ENCODE measurements at regions not wholly inside any gene's neighbourhood (a gene's known extent, or its start where the extent isn't known, plus 50 kb on each side); places are given as distances from the start of the nearest gene placed in this dataset.

GRCh38 chr20:6629564-6629963 is 137.9 kb upstream of the BMP2 start:
- intact Hi-C loops (cut with micrococcal nuclease; ENCODE audit: unreplicated experiment) (no loop called here), in situ Hi-C loops (cut with MboI) (no loop called here)
- no peaks in the 10 kb centered on the region for H3K4me1 ChIP-seq (ENCODE audit: control insufficient read depth, insufficient read depth, low read length)
- TF ChIP-seq FOXK2 (IDR thresholded peaks at IDR 0.05): no peak
- no peak for TF ChIP-seq TAF1 (IDR thresholded peaks at IDR 0.05; ENCODE audit: borderline replicate concordance, low read depth, low read length)
- TF ChIP-seq CHD1 (IDR thresholded peaks at IDR 0.05; ENCODE audit: low read depth, low read length): no peak
- no peak for TF ChIP-seq ZNF274 (IDR thresholded peaks at IDR 0.05; ENCODE audit: insufficient read depth, insufficient read length)
- TF ChIP-seq CHD2 (IDR thresholded peaks at IDR 0.05; ENCODE audit: borderline replicate concordance, low read depth, low read length): no peak
- no peak for TF ChIP-seq TARDBP (IDR thresholded peaks at IDR 0.05; ENCODE audit: borderline replicate concordance)
- TF ChIP-seq GATAD2B (conservative IDR thresholded peaks at IDR 0.05; ENCODE audit: low read depth): no peak
- TF ChIP-seq ZNF207 (IDR thresholded peaks at IDR 0.05; ENCODE audit: borderline replicate concordance): no peak
- TF ChIP-seq JUNB (IDR thresholded peaks at IDR 0.05): no peak
- TF ChIP-seq SKIL (IDR thresholded peaks at IDR 0.05; ENCODE audit: low read depth, poor library complexity, severe bottlenecking): no peak
- no peak for TF ChIP-seq TCF3 (IDR thresholded peaks at IDR 0.05; ENCODE audit: borderline replicate concordance, insufficient read depth, low read depth, low read length)
- no peak for TF ChIP-seq ZNF592 (IDR thresholded peaks at IDR 0.05)
- no peak for TF ChIP-seq KDM1A (IDR thresholded peaks at IDR 0.05; ENCODE audit: borderline replicate concordance)
- POLR2A ChIA-PET: interaction anchor here (0.6 kb wide), 1 partner anchor 1541 kb away, joined by 4 read pairs; no protein-coding TSS in a partner anchor
- no peak overlapping the region for H3K4me2 ChIP-seq (ENCODE audit: control insufficient read depth, insufficient read depth)
- no peak for ATAC-seq
- H2AFZ ChIP-seq (ENCODE audit: control insufficient read depth, low read depth, low read length): no peak overlapping the region
- SMC1A ChIA-PET (ENCODE audit: uncharacterized antibody, unreplicated experiment): interaction anchor here (0.8 to 11.9 kb wide), 6 partner anchors 7 to 54 kb away, joined by 3 to 109 read pairs (median 10); no protein-coding TSS in a partner anchor
- no peaks in the 10 kb centered on the region for H4K20me1 ChIP-seq (ENCODE audit: control insufficient read depth, insufficient read depth)
- no peaks in the 10 kb centered on the region for H3K36me3 ChIP-seq (ENCODE audit: control insufficient read depth in 2 of 2, insufficient read depth in 2 of 2, low read length in 1 of 2)
- 34% methylated on average over 2 of the region's 2 CpGs for WGBS (ENCODE audit: insufficient coverage, insufficient replicate concordance, low lambda C conversion rate, missing lambda C conversion rate)
- H3K9me3 ChIP-seq (replicated peaks; ENCODE audit: control insufficient read depth, insufficient read depth, low read length): no peaks in the 10 kb centered on the region; the same call in 2 of the 3 replicates
- no TSS peak for BruUV-seq (replicated peaks)
- no peak overlapping the region for H3K4me3 ChIP-seq
- no peak overlapping the region for H3K27ac ChIP-seq (ENCODE audit: control insufficient read depth, insufficient read depth)
- no peak for FAIRE-seq
- RAD21 ChIA-PET (ENCODE audit: unreplicated experiment): interaction anchor here (3.3 kb wide), 1 partner anchor 46 kb away, joined by 15 read pairs; no protein-coding TSS in a partner anchor
- no peaks in the 10 kb centered on the region for H3K27me3 ChIP-seq (replicated peaks in 1 of 2; ENCODE audit: control insufficient read depth in 2 of 2, insufficient read depth in 2 of 2, low read length in 1 of 2)
- CTCF ChIA-PET: interaction anchor here (1.2 to 4.6 kb wide), 5 partner anchors 7 to 136 kb away, joined by 4 to 20 read pairs (median 11); no protein-coding TSS in a partner anchor
- DNase-seq (ENCODE audit: low read depth, low spot score): no peak
- no peaks in the 10 kb centered on the region for H3K79me2 ChIP-seq (ENCODE audit: control insufficient read depth, insufficient read depth, low read length)
- no peak overlapping the region for H3K9ac ChIP-seq (ENCODE audit: control insufficient read depth, insufficient read depth, low read length)

Measured in GM12878 (cell line).